ENCODE measurements at regions not wholly inside any gene's neighbourhood (a gene's known extent, or its start where the extent isn't known, plus 50 kb on each side); places are given as distances from the start of the nearest gene placed in this dataset.
"Not testable (repeated sequence)": the region's sequence is repeated elsewhere in the genome, so short reads cannot be mapped to it uniquely, and the experiment has no call there.

GRCh38 chr5:10046676-10047075, 203.0 kb downstream of the ATPSCKMT start:
- Mint-ChIP-seq H3K9me3 (peaks cover 10 to 32% (median 19%) of the 10 kb centered on the region in 6 donors), H3K27ac (no peak overlapping the region), H3K27me3 (ENCODE audit: low read depth in 3 of 3) (peaks cover 0 to 2% (median 0%) of the 10 kb centered on the region in 3 donors), H3K4me1 (no peaks in the 10 kb centered on the region), H3K4me3 (no peak overlapping the region), H3K36me3 (peaks cover 0 to 6% (median 0%) of the 10 kb centered on the region in 3 donors)
- DNase-seq: no peak

GRCh38 chr5:10045376-10045775, 204.3 kb downstream of the ATPSCKMT start:
- peaks cover 4 to 23% (median 11%) of the 10 kb centered on the region in 6 donors for H3K9me3 Mint-ChIP-seq
- peaks cover 0 to 1% (median 0%) of the 10 kb centered on the region in 3 donors for H3K36me3 Mint-ChIP-seq
- no peak overlapping the region for H3K27ac Mint-ChIP-seq
- no peak for DNase-seq
- H3K4me1 Mint-ChIP-seq: no peaks in the 10 kb centered on the region
- peaks cover 0 to 2% (median 0%) of the 10 kb centered on the region in 3 donors for H3K27me3 Mint-ChIP-seq (ENCODE audit: low read depth in 3 of 3)
- H3K4me3 Mint-ChIP-seq: no peak overlapping the region

- H3K27me3 Mint-ChIP-seq (ENCODE audit: low read depth in 3 of 3): peaks cover 0 to 3% (median 2%) of the 10 kb centered on the region in 3 donors
- no peak overlapping the region for H3K27ac Mint-ChIP-seq
- no peak overlapping the region for H3K4me3 Mint-ChIP-seq
- peaks cover 5 to 15% (median 11%) of the 10 kb centered on the region in 6 donors for H3K9me3 Mint-ChIP-seq
- H3K36me3 Mint-ChIP-seq: no peaks in the 10 kb centered on the region
- no peak for DNase-seq
- no peaks in the 10 kb centered on the region for H3K4me1 Mint-ChIP-seq
Observed at GRCh38 chr5:10036136-10036815, 213.4 kb downstream of the ATPSCKMT start.

GRCh38 chr5:10034001-10034400, 215.7 kb downstream of the ATPSCKMT start:
- Mint-ChIP-seq H3K27ac (no peak overlapping the region), H3K27me3 (ENCODE audit: low read depth in 3 of 3) (peaks cover 2 to 5% (median 3%) of the 10 kb centered on the region in 3 donors), H3K4me1 (no peaks in the 10 kb centered on the region), H3K4me3 (no peak overlapping the region), H3K36me3 (no peaks in the 10 kb centered on the region), H3K9me3 (peaks cover 2 to 17% (median 10%) of the 10 kb centered on the region in 6 donors)
- DNase-seq: no peak

GRCh38 chr5:10031817-10032216, 217.9 kb downstream of the ATPSCKMT start:
- no peak for DNase-seq

GRCh38 chr5:10030219-10030831, 219.4 kb downstream of the ATPSCKMT start:
- no peak for DNase-seq
- Mint-ChIP-seq H3K9me3 (peaks cover 5 to 18% (median 10%) of the 10 kb centered on the region in 6 donors), H3K27ac (no peak overlapping the region), H3K36me3 (no peaks in the 10 kb centered on the region), H3K4me1 (no peaks in the 10 kb centered on the region), H3K4me3 (no peak overlapping the region), H3K27me3 (ENCODE audit: low read depth in 3 of 3) (peaks cover 2 to 5% (median 2%) of the 10 kb centered on the region in 3 donors)

More at GRCh38 chr5:10031817-10032216, 217.9 kb downstream of the ATPSCKMT start:
- H3K36me3 Mint-ChIP-seq: no peaks in the 10 kb centered on the region
- H3K4me1 Mint-ChIP-seq: no peaks in the 10 kb centered on the region
- no peak overlapping the region for H3K27ac Mint-ChIP-seq
- no peak overlapping the region for H3K4me3 Mint-ChIP-seq
- H3K9me3 Mint-ChIP-seq: peaks cover 4 to 18% (median 10%) of the 10 kb centered on the region in 6 donors
- H3K27me3 Mint-ChIP-seq (ENCODE audit: low read depth in 3 of 3): peaks cover 2 to 5% (median 5%) of the 10 kb centered on the region in 3 donors

GRCh38 chr5:10023494-10023893, 226.2 kb downstream of the ATPSCKMT start:
- peaks cover 0 to 26% (median 13%) of the 10 kb centered on the region in 6 donors for H3K9me3 Mint-ChIP-seq
- H3K4me3 Mint-ChIP-seq: no peak overlapping the region
- no peak for DNase-seq
- H3K27me3 Mint-ChIP-seq (ENCODE audit: low read depth in 3 of 3): peaks cover 0 to 2% (median 0%) of the 10 kb centered on the region in 3 donors
- H3K27ac Mint-ChIP-seq: no peak overlapping the region
- no peaks in the 10 kb centered on the region for H3K36me3 Mint-ChIP-seq
- no peaks in the 10 kb centered on the region for H3K4me1 Mint-ChIP-seq

GRCh38 chr5:10021248-10021647, 228.4 kb downstream of the ATPSCKMT start:
- Mint-ChIP-seq H3K36me3 (no peaks in the 10 kb centered on the region), H3K9me3 (peaks cover 0 to 28% (median 8%) of the 10 kb centered on the region in 6 donors), H3K27ac (no peak overlapping the region), H3K4me1 (no peaks in the 10 kb centered on the region), H3K4me3 (no peak overlapping the region), H3K27me3 (ENCODE audit: low read depth in 3 of 3) (no peaks in the 10 kb centered on the region)
- DNase-seq: no peak

GRCh38 chr5:10019236-10019635, 230.5 kb downstream of the ATPSCKMT start:
- H3K4me3 Mint-ChIP-seq: no peak overlapping the region
- no peak overlapping the region for H3K27ac Mint-ChIP-seq
- H3K9me3 Mint-ChIP-seq: peaks cover 4 to 33% (median 10%) of the 10 kb centered on the region in 6 donors

GRCh38 chr5:10018201-10019069, 231.3 kb downstream of the ATPSCKMT start:
- no peak overlapping the region for H3K27ac Mint-ChIP-seq
- H3K4me1 Mint-ChIP-seq: no peaks in the 10 kb centered on the region
- DNase-seq: no peak
- H3K36me3 Mint-ChIP-seq: no peaks in the 10 kb centered on the region
- H3K9me3 Mint-ChIP-seq: peaks cover 4 to 33% (median 15%) of the 10 kb centered on the region in 6 donors
- peaks cover 0 to 2% (median 0%) of the 10 kb centered on the region in 3 donors for H3K27me3 Mint-ChIP-seq (ENCODE audit: low read depth in 3 of 3)
- no peak overlapping the region for H3K4me3 Mint-ChIP-seq

More at GRCh38 chr5:10019236-10019635, 230.5 kb downstream of the ATPSCKMT start:
- Mint-ChIP-seq H3K4me1 (no peaks in the 10 kb centered on the region), H3K27me3 (ENCODE audit: low read depth in 3 of 3) (peaks cover 0 to 2% (median 0%) of the 10 kb centered on the region in 3 donors), H3K36me3 (no peaks in the 10 kb centered on the region)
- no peak for DNase-seq

GRCh38 chr5:10017786-10018185, 231.9 kb downstream of the ATPSCKMT start:
- no peaks in the 10 kb centered on the region for H3K36me3 Mint-ChIP-seq
- H3K27ac Mint-ChIP-seq: no peak overlapping the region
- no peaks in the 10 kb centered on the region for H3K4me1 Mint-ChIP-seq
- DNase-seq: no peak
- H3K9me3 Mint-ChIP-seq: peaks cover 4 to 33% (median 15%) of the 10 kb centered on the region in 6 donors
- no peak overlapping the region for H3K4me3 Mint-ChIP-seq
- peaks cover 0 to 2% (median 0%) of the 10 kb centered on the region in 3 donors for H3K27me3 Mint-ChIP-seq (ENCODE audit: low read depth in 3 of 3)

- H3K27ac Mint-ChIP-seq; DNase-seq; H3K27me3 Mint-ChIP-seq (ENCODE audit: low read depth in 3 of 3); H3K4me3 Mint-ChIP-seq; H3K36me3 Mint-ChIP-seq; H3K4me1 Mint-ChIP-seq: not testable (repeated sequence)
- H3K9me3 Mint-ChIP-seq: peaks cover 4 to 27% (median 15%) of the 10 kb centered on the region in 6 donors
Observed at GRCh38 chr5:10016559-10016958, 233.1 kb downstream of the ATPSCKMT start.

- not testable (repeated sequence) for H3K27ac Mint-ChIP-seq; H3K4me3 Mint-ChIP-seq; H3K36me3 Mint-ChIP-seq; DNase-seq; H3K27me3 Mint-ChIP-seq (ENCODE audit: low read depth in 3 of 3); H3K4me1 Mint-ChIP-seq
- H3K9me3 Mint-ChIP-seq: peaks cover 4 to 21% (median 14%) of the 10 kb centered on the region in 6 donors
Observed at GRCh38 chr5:10015681-10016080, 234.0 kb downstream of the ATPSCKMT start.
